Right atrium auricular region (tissue), 2 donors: ENCODE measurements at regions not wholly inside any gene's neighbourhood (a gene's known extent, or its start where the extent isn't known, plus 50 kb on each side); places are given as distances from the start of the nearest gene placed in this dataset.

Source experiments
- DNase-seq: peaks from one replicate; pipeline ENCODE4 v3.0.0-alpha.2; 2019; ENCODE audit warnings: low spot score
- H3K27ac ChIP-seq, 2 donors: fragments of 200-600 bp; sonication (generic); 1 replicate in 1 of 2; 2 replicates in 1 of 2; pipeline ENCODE4 v1.5.1; 2016 to 2019
- H3K27me3 ChIP-seq, 2 donors: fragments of 200-600 bp; sonication (generic); one replicate each; pipeline versions ENCODE4 v1.5.1 to v1.6.0; 2017 to 2019
- H3K36me3 ChIP-seq: fragments of 200-600 bp; sonication (generic); one replicate; pipeline ENCODE4 v1.5.1; 2016
- H3K4me1 ChIP-seq, 2 donors: fragments of 200-600 bp; sonication (generic); one replicate each; pipeline versions ENCODE4 v1.5.1 to v1.6.0; 2017 to 2019
- H3K4me3 ChIP-seq, 2 donors: fragments of 200-600 bp; sonication (generic); 1 replicate in 1 of 2; 2 replicates in 1 of 2; pipeline ENCODE4 v1.5.1; 2017 to 2019; ENCODE audit warnings: mild to moderate bottlenecking in 1 of 2, moderate library complexity in 1 of 2
- H3K9me3 ChIP-seq, 2 donors: fragments of 200-600 bp; sonication (generic); one replicate each; pipeline ENCODE4 v1.5.1; 2019
- CTCF ChIP-seq, 2 donors: fragments of 200-600 bp; sonication (generic); IDR thresholded peaks; one replicate each; pipeline ENCODE4 v1.5.1; 2019; ENCODE audit warnings: antibody characterized with exemption in 2 of 2

- TF ChIP-seq CTCF (IDR thresholded peaks at IDR 0.05), result no peak
- DNase-seq, result no peak
- H3K9me3 ChIP-seq, result no peaks in the 10 kb centered on the region
- no peak overlapping the region for H3K27ac ChIP-seq
- no peaks in the 10 kb centered on the region for H3K36me3 ChIP-seq
- peaks cover 0 to 7% of the 10 kb centered on the region in 2 donors for H3K4me1 ChIP-seq
- H3K27me3 ChIP-seq, result no peaks in the 10 kb centered on the region
- no peak overlapping the region for H3K4me3 ChIP-seq
These were observed 882.3 kb upstream of the SEMA6A start for GRCh38 chr5:117456866-117457470.

- H3K36me3 ChIP-seq, result no peaks in the 10 kb centered on the region
- H3K9me3 ChIP-seq, result no peaks in the 10 kb centered on the region
- peaks cover 0 to 7% of the 10 kb centered on the region in 2 donors for H3K4me1 ChIP-seq
- no peak overlapping the region for H3K27ac ChIP-seq
- TF ChIP-seq CTCF (IDR thresholded peaks at IDR 0.05), result no peak
- DNase-seq, result no peak
- no peaks in the 10 kb centered on the region for H3K27me3 ChIP-seq
- H3K4me3 ChIP-seq, result peak overlapping the region in 1 of 2 donors; percentile 31
These were observed 880.9 kb upstream of the SEMA6A start for GRCh38 chr5:117455236-117456233.

GRCh38 chr5:117454716-117455212, 880.1 kb upstream of the SEMA6A start:
- H3K27ac ChIP-seq, result no peak overlapping the region
- DNase-seq, result peak; percentile 61
- H3K4me1 ChIP-seq, result peaks cover 0 to 7% of the 10 kb centered on the region in 2 donors
- H3K36me3 ChIP-seq, result no peaks in the 10 kb centered on the region
- H3K9me3 ChIP-seq, result no peaks in the 10 kb centered on the region
- peak overlapping the region in 1 of 2 donors; percentile 31 for H3K4me3 ChIP-seq
- no peaks in the 10 kb centered on the region for H3K27me3 ChIP-seq
- TF ChIP-seq CTCF (IDR thresholded peaks at IDR 0.05), result peak; percentile 69 to 90

DNA sequence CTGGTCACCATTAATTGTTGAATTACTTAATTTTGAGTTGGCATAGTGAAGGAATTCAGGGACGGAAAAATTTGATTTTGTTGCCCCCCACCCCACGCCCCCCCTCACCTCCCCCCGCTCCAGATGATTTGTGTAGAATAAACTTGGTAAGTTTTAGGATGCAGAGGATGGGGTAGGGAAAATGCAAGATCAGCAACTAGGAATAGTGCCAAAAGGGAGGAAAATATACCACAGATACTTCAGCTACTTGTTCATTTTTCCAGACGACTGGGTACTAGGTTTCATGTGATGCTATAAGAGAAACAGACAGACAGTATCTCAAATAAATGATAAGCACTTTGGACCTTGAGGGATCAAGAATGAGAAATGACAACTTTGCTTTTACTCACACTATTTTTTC, 862.2 kb upstream of the SEMA6A start:
- H3K9me3 ChIP-seq, result no peaks in the 10 kb centered on the region
- no peaks in the 10 kb centered on the region for H3K36me3 ChIP-seq
- DNase-seq, result no peak
- H3K27me3 ChIP-seq, result no peaks in the 10 kb centered on the region
- no peaks in the 10 kb centered on the region for H3K4me1 ChIP-seq
- H3K27ac ChIP-seq, result no peak overlapping the region
- no peak for TF ChIP-seq CTCF (IDR thresholded peaks at IDR 0.05)
- H3K4me3 ChIP-seq, result no peak overlapping the region

GRCh38 chr5:117435203-117435602, 860.6 kb upstream of the SEMA6A start:
- H3K4me3 ChIP-seq, result no peak overlapping the region
- DNase-seq, result no peak
- H3K4me1 ChIP-seq, result no peaks in the 10 kb centered on the region
- H3K36me3 ChIP-seq, result no peaks in the 10 kb centered on the region
- H3K27ac ChIP-seq, result no peak overlapping the region
- TF ChIP-seq CTCF (IDR thresholded peaks at IDR 0.05), result no peak
- no peaks in the 10 kb centered on the region for H3K27me3 ChIP-seq
- H3K9me3 ChIP-seq, result no peaks in the 10 kb centered on the region
